ENCODE measurements at regions not wholly inside any gene's neighbourhood (a gene's known extent, or its start where the extent isn't known, plus 50 kb on each side); places are given as distances from the start of the nearest gene placed in this dataset.

GRCh38 chr13:58032676-58033460 is 401.3 kb downstream of the PCDH17 start:
- ChIA-PET CTCF (no interaction called here), POLR2A (no interaction called here)

- CTCF ChIA-PET, result no interaction called here
- POLR2A ChIA-PET, result no interaction called here
Measured at GRCh38 chr13:58043971-58044370, 412.4 kb downstream of the PCDH17 start.

- ChIA-PET CTCF (no interaction called here), POLR2A (no interaction called here)
Measured at GRCh38 chr13:58048670-58049069, 417.1 kb downstream of the PCDH17 start.

- POLR2A ChIA-PET, result no interaction called here
- CTCF ChIA-PET, result no interaction called here
Measured at GRCh38 chr13:58051396-58051795, 419.9 kb downstream of the PCDH17 start.

GRCh38 chr13:58051807-58052375 is 420.3 kb downstream of the PCDH17 start:
- CTCF ChIA-PET, result no interaction called here

GRCh38 chr13:58056426-58056825 is 424.9 kb downstream of the PCDH17 start:
- ChIA-PET CTCF (no interaction called here), POLR2A (no interaction called here)

More at GRCh38 chr13:58051807-58052375, 420.3 kb downstream of the PCDH17 start:
- POLR2A ChIA-PET, result no interaction called here

- ChIA-PET CTCF (no interaction called here), POLR2A (no interaction called here)
Measured at GRCh38 chr13:58059624-58060023, 428.1 kb downstream of the PCDH17 start.

- CTCF ChIA-PET, result no interaction called here
Measured at GRCh38 chr13:58080806-58081205, 449.3 kb downstream of the PCDH17 start.

GRCh38 chr13:58081301-58081820 is 449.8 kb downstream of the PCDH17 start:
- POLR2A ChIA-PET, result no interaction called here

More at GRCh38 chr13:58080806-58081205, 449.3 kb downstream of the PCDH17 start:
- POLR2A ChIA-PET, result no interaction called here

GRCh38 chr13:58083064-58083463 is 451.5 kb downstream of the PCDH17 start:
- CTCF ChIA-PET, result no interaction called here
- POLR2A ChIA-PET, result no interaction called here

More at GRCh38 chr13:58081301-58081820, 449.8 kb downstream of the PCDH17 start:
- CTCF ChIA-PET, result no interaction called here

- POLR2A ChIA-PET, result no interaction called here
- CTCF ChIA-PET, result no interaction called here
Measured at GRCh38 chr13:58085274-58085673, 453.7 kb downstream of the PCDH17 start.

GRCh38 chr13:58085819-58086218 is 454.3 kb downstream of the PCDH17 start:
- POLR2A ChIA-PET, result no interaction called here
- CTCF ChIA-PET, result no interaction called here

GRCh38 chr13:58087566-58087965 is 456.0 kb downstream of the PCDH17 start:
- CTCF ChIA-PET, result no interaction called here
- POLR2A ChIA-PET, result no interaction called here

- CTCF ChIA-PET, result no interaction called here
- POLR2A ChIA-PET, result no interaction called here
Measured at GRCh38 chr13:58093394-58093793, 461.9 kb downstream of the PCDH17 start.

GRCh38 chr13:58097831-58098230 is 466.3 kb downstream of the PCDH17 start:
- CTCF ChIA-PET, result no interaction called here

GRCh38 chr13:58119351-58119750 is 487.8 kb downstream of the PCDH17 start:
- ChIA-PET POLR2A (no interaction called here), CTCF (no interaction called here)

More at GRCh38 chr13:58097831-58098230, 466.3 kb downstream of the PCDH17 start:
- POLR2A ChIA-PET, result no interaction called here

- CTCF ChIA-PET, result no interaction called here
Measured at GRCh38 chr13:58119804-58120203, 488.3 kb downstream of the PCDH17 start.

GRCh38 chr13:58126496-58126895 is 495.0 kb downstream of the PCDH17 start:
- ChIA-PET CTCF (no interaction called here), POLR2A (no interaction called here)

More at GRCh38 chr13:58119804-58120203, 488.3 kb downstream of the PCDH17 start:
- POLR2A ChIA-PET, result no interaction called here

GRCh38 chr13:58134012-58134411 is 502.5 kb downstream of the PCDH17 start:
- ChIA-PET POLR2A (no interaction called here), CTCF (no interaction called here)

GRCh38 chr13:58134525-58134924 is 503.0 kb downstream of the PCDH17 start:
- CTCF ChIA-PET, result no interaction called here
- POLR2A ChIA-PET, result no interaction called here

GRCh38 chr13:58142952-58143351 is 511.4 kb downstream of the PCDH17 start:
- ChIA-PET CTCF (no interaction called here), POLR2A (no interaction called here)

GRCh38 chr13:58144616-58145015 is 513.1 kb downstream of the PCDH17 start:
- CTCF ChIA-PET, result no interaction called here
- POLR2A ChIA-PET, result no interaction called here

All from activated CD8-positive, alpha-beta memory T cell treated with anti-CD3 and anti-CD28 coated beads for 36 hours (primary cell).